Stimulated activated CD4-positive, alpha-beta T cell treated with anti-CD3 and anti-CD28 coated beads, Interleukin-12 subunit alpha, Interleukin-12 subunit beta, amount 100 ng/mL, for 24 hours (primary cell): ENCODE measurements at regions not wholly inside any gene's neighbourhood (a gene's known extent, or its start where the extent isn't known, plus 50 kb on each side); places are given as distances from the start of the nearest gene placed in this dataset.

Source experiments
- DNase-seq, 2 experiments: peaks; one replicate each; pipeline ENCODE4 v3.0.0-alpha.2; 2020; ENCODE audit warnings: low read depth in 2 of 2

GRCh38 chr5:125837866-125838265 lies 585.3 kb upstream of the GRAMD2B start:
- no peak for DNase-seq

GRCh38 chr5:125847561-125847960 lies 575.6 kb upstream of the GRAMD2B start:
- DNase-seq, result no peak

GRCh38 chr5:125848751-125849150 lies 574.5 kb upstream of the GRAMD2B start:
- DNase-seq, result no peak

GRCh38 chr5:125856949-125857348 lies 566.3 kb upstream of the GRAMD2B start:
- no peak for DNase-seq

GRCh38 chr5:125863579-125863978 lies 559.6 kb upstream of the GRAMD2B start:
- DNase-seq, result no peak

GRCh38 chr5:125865166-125865815 lies 557.9 kb upstream of the GRAMD2B start:
- DNase-seq, result no peak

GRCh38 chr5:125868036-125868435 lies 555.2 kb upstream of the GRAMD2B start:
- DNase-seq, result no peak

GRCh38 chr5:125870256-125870655 lies 553.0 kb upstream of the GRAMD2B start:
- no peak for DNase-seq

- no peak for DNase-seq
Measured at GRCh38 chr5:125874057-125874456, 549.2 kb upstream of the GRAMD2B start.

GRCh38 chr5:125874717-125875116 lies 548.5 kb upstream of the GRAMD2B start:
- no peak for DNase-seq

- DNase-seq, result no peak
Measured at GRCh38 chr5:125877248-125877647, 546.0 kb upstream of the GRAMD2B start.

GRCh38 chr5:125882061-125882460 lies 541.1 kb upstream of the GRAMD2B start:
- no peak for DNase-seq

- DNase-seq, result no peak
Measured at GRCh38 chr5:125883223-125883622, 540.0 kb upstream of the GRAMD2B start.

- no peak for DNase-seq
Measured at GRCh38 chr5:125888358-125888757, 534.9 kb upstream of the GRAMD2B start.

GRCh38 chr5:125890511-125890931 lies 532.7 kb upstream of the GRAMD2B start:
- no peak for DNase-seq

- DNase-seq, result no peak
Measured at GRCh38 chr5:125891061-125891725, 532.0 kb upstream of the GRAMD2B start.

GRCh38 chr5:125894383-125894782 lies 528.8 kb upstream of the GRAMD2B start:
- DNase-seq, result no peak

GRCh38 chr5:125896368-125896767 lies 526.8 kb upstream of the GRAMD2B start:
- DNase-seq, result no peak

- no peak for DNase-seq
Measured at GRCh38 chr5:125897089-125897488, 526.1 kb upstream of the GRAMD2B start.

- no peak for DNase-seq
Measured at GRCh38 chr5:125898851-125899405, 524.3 kb upstream of the GRAMD2B start.

GRCh38 chr5:125912028-125912427 lies 511.2 kb upstream of the GRAMD2B start:
- DNase-seq, result no peak

- DNase-seq, result no peak
Measured at GRCh38 chr5:125913200-125913599, 510.0 kb upstream of the GRAMD2B start.

- DNase-seq, result no peak
Measured at GRCh38 chr5:125914471-125914870, 508.7 kb upstream of the GRAMD2B start.
